ENCODE measurements at regions not wholly inside any gene's neighbourhood (a gene's known extent, or its start where the extent isn't known, plus 50 kb on each side); places are given as distances from the start of the nearest gene placed in this dataset.

GRCh38 chr16:51048544-51048943 is 102.5 kb downstream of the SALL1 start:
- Histone ChIP-seq H3K9me3 (ENCODE audit: low read length) (no peaks in the 10 kb centered on the region), H3K9me2 (replicated peaks; ENCODE audit: insufficient read depth, low read length) (no peaks in the 10 kb centered on the region), H3K27ac (ENCODE audit: low read length) (no peak overlapping the region), H3K36me3 (ENCODE audit: insufficient read depth, low read length) (no peaks in the 10 kb centered on the region), H4K20me1 (ENCODE audit: insufficient read depth, low read depth, low read length) (no peaks in the 10 kb centered on the region), H3K4me1 (ENCODE audit: low read length) (no peaks in the 10 kb centered on the region), H3K79me2 (ENCODE audit: low read length) (no peaks in the 10 kb centered on the region), H3K9ac (ENCODE audit: low read length) (no peak overlapping the region), H2AFZ (ENCODE audit: low read length) (no peak overlapping the region), H3K4me2 (ENCODE audit: low read depth, low read length, poor library complexity, severe bottlenecking) (no peak overlapping the region), H3K4me3 (ENCODE audit: low read length) (no peak overlapping the region), H3K27me3 (ENCODE audit: low read length) (no peaks in the 10 kb centered on the region)
- DNase-seq: no peak

DNA sequence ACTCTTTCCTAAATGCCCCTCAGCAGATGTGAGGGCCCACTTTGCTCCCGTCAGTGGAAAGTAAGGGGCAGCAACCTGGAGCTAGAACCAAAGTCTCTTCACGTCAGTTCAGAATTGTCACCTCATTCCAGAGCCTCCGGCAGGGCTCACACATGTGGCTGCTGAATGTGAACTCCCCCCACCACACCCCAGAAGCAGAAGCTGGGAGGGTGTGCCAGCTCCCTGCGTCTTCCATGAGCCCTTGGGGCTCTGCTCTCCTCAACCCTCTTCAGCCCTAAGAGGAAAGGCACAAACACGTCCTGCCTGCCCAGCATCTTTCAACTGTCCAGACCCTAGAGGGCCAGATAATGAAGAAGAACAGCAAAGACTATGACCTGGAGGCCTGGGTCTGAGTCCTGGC is 105.3 kb downstream of the SALL1 start:
- no peaks in the 10 kb centered on the region for H4K20me1 ChIP-seq (ENCODE audit: insufficient read depth, low read depth, low read length)
- H2AFZ ChIP-seq (ENCODE audit: low read length): no peak overlapping the region
- H3K36me3 ChIP-seq (ENCODE audit: insufficient read depth, low read length): no peaks in the 10 kb centered on the region
- no peak overlapping the region for H3K4me3 ChIP-seq (ENCODE audit: low read length)
- H3K9me2 ChIP-seq (replicated peaks; ENCODE audit: insufficient read depth, low read length): no peaks in the 10 kb centered on the region
- H3K4me1 ChIP-seq (ENCODE audit: low read length): no peaks in the 10 kb centered on the region
- DNase-seq: no peak
- H3K79me2 ChIP-seq (ENCODE audit: low read length): no peaks in the 10 kb centered on the region
- H3K4me2 ChIP-seq (ENCODE audit: low read depth, low read length, poor library complexity, severe bottlenecking): no peak overlapping the region
- no peaks in the 10 kb centered on the region for H3K9me3 ChIP-seq (ENCODE audit: low read length)
- no peak overlapping the region for H3K27ac ChIP-seq (ENCODE audit: low read length)
- no peak overlapping the region for H3K9ac ChIP-seq (ENCODE audit: low read length)
- no peaks in the 10 kb centered on the region for H3K27me3 ChIP-seq (ENCODE audit: low read length)

GRCh38 chr16:51045186-51045585 is 105.9 kb downstream of the SALL1 start:
- H3K9me3 ChIP-seq (ENCODE audit: low read length): no peaks in the 10 kb centered on the region
- no peak overlapping the region for H3K4me2 ChIP-seq (ENCODE audit: low read depth, low read length, poor library complexity, severe bottlenecking)
- no peaks in the 10 kb centered on the region for H3K9me2 ChIP-seq (replicated peaks; ENCODE audit: insufficient read depth, low read length)
- H3K36me3 ChIP-seq (ENCODE audit: insufficient read depth, low read length): no peaks in the 10 kb centered on the region
- no peak overlapping the region for H2AFZ ChIP-seq (ENCODE audit: low read length)
- H3K79me2 ChIP-seq (ENCODE audit: low read length): no peaks in the 10 kb centered on the region
- H3K4me1 ChIP-seq (ENCODE audit: low read length): no peaks in the 10 kb centered on the region
- H3K9ac ChIP-seq (ENCODE audit: low read length): no peak overlapping the region
- H3K27ac ChIP-seq (ENCODE audit: low read length): no peak overlapping the region
- H3K27me3 ChIP-seq (ENCODE audit: low read length): no peaks in the 10 kb centered on the region
- no peak for DNase-seq
- H3K4me3 ChIP-seq (ENCODE audit: low read length): no peak overlapping the region
- no peaks in the 10 kb centered on the region for H4K20me1 ChIP-seq (ENCODE audit: insufficient read depth, low read depth, low read length)

- no peaks in the 10 kb centered on the region for H4K20me1 ChIP-seq (ENCODE audit: insufficient read depth, low read depth, low read length)
- H3K9ac ChIP-seq (ENCODE audit: low read length): no peak overlapping the region
- H3K4me1 ChIP-seq (ENCODE audit: low read length): no peaks in the 10 kb centered on the region
- no peak overlapping the region for H3K27ac ChIP-seq (ENCODE audit: low read length)
- H3K9me2 ChIP-seq (replicated peaks; ENCODE audit: insufficient read depth, low read length): no peaks in the 10 kb centered on the region
- no peak overlapping the region for H3K4me3 ChIP-seq (ENCODE audit: low read length)
- H2AFZ ChIP-seq (ENCODE audit: low read length): no peak overlapping the region
- DNase-seq: no peak
- no peaks in the 10 kb centered on the region for H3K79me2 ChIP-seq (ENCODE audit: low read length)
- H3K36me3 ChIP-seq (ENCODE audit: insufficient read depth, low read length): no peaks in the 10 kb centered on the region
- H3K27me3 ChIP-seq (ENCODE audit: low read length): no peaks in the 10 kb centered on the region
- H3K9me3 ChIP-seq (ENCODE audit: low read length): no peaks in the 10 kb centered on the region
- H3K4me2 ChIP-seq (ENCODE audit: low read depth, low read length, poor library complexity, severe bottlenecking): no peak overlapping the region
These were observed 109.5 kb downstream of the SALL1 start for GRCh38 chr16:51041546-51041945.

- Histone ChIP-seq H3K79me2 (ENCODE audit: low read length) (no peaks in the 10 kb centered on the region), H3K9me2 (replicated peaks; ENCODE audit: insufficient read depth, low read length) (no peaks in the 10 kb centered on the region), H3K27ac (ENCODE audit: low read length) (no peak overlapping the region), H3K9me3 (ENCODE audit: low read length) (no peaks in the 10 kb centered on the region), H3K27me3 (ENCODE audit: low read length) (no peaks in the 10 kb centered on the region), H4K20me1 (ENCODE audit: insufficient read depth, low read depth, low read length) (no peaks in the 10 kb centered on the region), H2AFZ (ENCODE audit: low read length) (no peak overlapping the region), H3K36me3 (ENCODE audit: insufficient read depth, low read length) (no peaks in the 10 kb centered on the region), H3K9ac (ENCODE audit: low read length) (no peak overlapping the region), H3K4me3 (ENCODE audit: low read length) (no peak overlapping the region), H3K4me1 (ENCODE audit: low read length) (no peaks in the 10 kb centered on the region), H3K4me2 (ENCODE audit: low read depth, low read length, poor library complexity, severe bottlenecking) (no peak overlapping the region)
- DNase-seq: no peak
These were observed 110.4 kb downstream of the SALL1 start for GRCh38 chr16:51040637-51041036.

DNA sequence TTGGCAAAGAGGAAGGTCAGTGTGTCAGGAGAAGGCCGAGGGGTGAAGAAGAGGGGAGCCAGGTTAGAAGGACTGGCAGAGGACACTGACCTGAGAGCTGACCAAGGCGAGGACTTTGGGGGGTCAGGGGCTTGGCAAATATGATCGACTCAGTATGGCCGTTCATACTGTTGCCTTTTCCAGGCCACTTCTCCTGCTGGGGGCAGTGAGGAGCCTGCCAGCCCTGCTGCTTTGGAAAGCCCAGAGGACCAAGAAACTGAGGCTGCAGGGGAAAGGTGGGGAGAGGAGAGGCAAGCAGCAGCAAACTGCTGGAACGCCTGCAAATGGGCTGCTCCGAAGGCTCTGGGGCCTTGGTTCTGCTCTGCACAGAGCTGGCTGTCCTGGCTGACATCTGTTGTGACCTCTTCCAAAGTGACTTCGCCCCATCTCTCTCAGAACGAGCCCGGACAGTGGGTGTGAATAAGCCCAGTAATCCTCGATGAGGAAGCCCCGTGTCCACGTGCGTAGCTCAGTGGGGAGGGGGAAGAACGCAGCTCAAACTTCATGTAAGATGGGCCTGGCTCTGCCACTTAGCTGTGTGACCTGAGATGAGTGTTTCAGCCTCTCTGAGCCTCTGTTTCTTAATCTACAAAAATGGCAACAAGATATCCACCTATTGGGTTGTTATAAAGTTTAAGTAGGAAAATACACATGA is 111.3 kb downstream of the SALL1 start:
- Histone ChIP-seq H3K9me3 (ENCODE audit: low read length) (no peaks in the 10 kb centered on the region), H2AFZ (ENCODE audit: low read length) (no peak overlapping the region), H3K36me3 (ENCODE audit: insufficient read depth, low read length) (no peaks in the 10 kb centered on the region), H3K4me2 (ENCODE audit: low read depth, low read length, poor library complexity, severe bottlenecking) (no peak overlapping the region), H3K27me3 (ENCODE audit: low read length) (no peaks in the 10 kb centered on the region), H3K4me1 (ENCODE audit: low read length) (peaks cover under 1% of the 10 kb centered on the region), H3K79me2 (ENCODE audit: low read length) (no peaks in the 10 kb centered on the region), H4K20me1 (ENCODE audit: insufficient read depth, low read depth, low read length) (no peaks in the 10 kb centered on the region), H3K27ac (ENCODE audit: low read length) (no peak overlapping the region), H3K4me3 (ENCODE audit: low read length) (no peak overlapping the region), H3K9ac (ENCODE audit: low read length) (no peak overlapping the region), H3K9me2 (replicated peaks; ENCODE audit: insufficient read depth, low read length) (no peaks in the 10 kb centered on the region)
- DNase-seq: no peak

DNA sequence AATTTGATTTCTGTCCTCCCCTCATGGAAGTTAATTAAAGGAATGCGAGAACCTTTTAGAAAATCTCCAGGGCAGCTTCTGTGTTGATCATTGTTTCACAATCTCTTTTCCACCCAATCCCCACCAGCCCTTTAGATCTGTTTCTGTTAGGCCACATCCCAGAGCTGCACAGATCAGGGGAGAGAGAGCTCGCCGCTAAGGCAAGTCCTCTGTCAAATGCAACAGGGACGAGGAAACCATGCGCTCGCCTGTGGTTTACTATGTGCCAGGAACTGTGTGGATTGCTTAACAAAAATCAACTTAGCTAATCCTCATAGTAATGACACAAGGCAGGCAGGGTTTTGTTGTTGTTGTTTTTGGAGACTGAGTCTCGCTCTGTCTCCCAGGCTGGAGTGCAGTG is 115.4 kb downstream of the SALL1 start:
- Histone ChIP-seq H3K36me3 (ENCODE audit: insufficient read depth, low read length) (no peaks in the 10 kb centered on the region), H3K9ac (ENCODE audit: low read length) (no peak overlapping the region), H3K27ac (ENCODE audit: low read length) (no peak overlapping the region), H2AFZ (ENCODE audit: low read length) (no peak overlapping the region), H3K9me2 (replicated peaks; ENCODE audit: insufficient read depth, low read length) (no peaks in the 10 kb centered on the region), H4K20me1 (ENCODE audit: insufficient read depth, low read depth, low read length) (no peaks in the 10 kb centered on the region), H3K27me3 (ENCODE audit: low read length) (no peaks in the 10 kb centered on the region), H3K4me3 (ENCODE audit: low read length) (no peak overlapping the region), H3K4me1 (ENCODE audit: low read length) (peaks cover 7% of the 10 kb centered on the region), H3K79me2 (ENCODE audit: low read length) (no peaks in the 10 kb centered on the region), H3K4me2 (ENCODE audit: low read depth, low read length, poor library complexity, severe bottlenecking) (no peak overlapping the region), H3K9me3 (ENCODE audit: low read length) (no peaks in the 10 kb centered on the region)
- no peak for DNase-seq

DNA sequence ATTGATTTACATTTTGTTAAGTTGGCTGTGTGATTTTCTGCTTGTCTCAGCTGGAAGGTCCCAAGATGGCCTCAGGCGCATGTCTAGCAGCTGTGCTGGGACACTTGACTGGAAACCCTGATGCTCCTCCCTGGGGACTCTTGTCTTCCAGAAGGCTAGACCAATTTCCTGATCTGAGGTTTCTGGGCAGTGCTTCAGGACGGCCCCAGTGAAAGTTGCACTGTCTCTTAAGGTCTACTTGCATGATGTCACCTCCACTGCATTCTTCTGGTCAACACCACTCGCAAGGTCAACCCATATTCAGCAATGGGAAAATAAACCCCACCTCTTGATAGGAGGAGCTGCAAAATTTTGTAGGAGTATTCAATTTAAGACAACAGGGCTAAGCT is 116.0 kb downstream of the SALL1 start:
- H3K4me2 ChIP-seq (ENCODE audit: low read depth, low read length, poor library complexity, severe bottlenecking): no peak overlapping the region

More for the DNA sequence above, 116.0 kb downstream of the SALL1 start:
- Histone ChIP-seq H3K4me1 (ENCODE audit: low read length) (peaks cover 7% of the 10 kb centered on the region), H3K9me3 (ENCODE audit: low read length) (no peaks in the 10 kb centered on the region), H2AFZ (ENCODE audit: low read length) (no peak overlapping the region), H3K9ac (ENCODE audit: low read length) (no peak overlapping the region), H3K27ac (ENCODE audit: low read length) (no peak overlapping the region), H3K27me3 (ENCODE audit: low read length) (no peaks in the 10 kb centered on the region), H3K79me2 (ENCODE audit: low read length) (no peaks in the 10 kb centered on the region), H3K4me3 (ENCODE audit: low read length) (no peak overlapping the region), H3K9me2 (replicated peaks; ENCODE audit: insufficient read depth, low read length) (no peaks in the 10 kb centered on the region), H3K36me3 (ENCODE audit: insufficient read depth, low read length) (no peaks in the 10 kb centered on the region), H4K20me1 (ENCODE audit: insufficient read depth, low read depth, low read length) (no peaks in the 10 kb centered on the region)
- no peak for DNase-seq

Data from Karpas-422 (cell line).